IMR-90 (cell line): ENCODE measurements at regions not wholly inside any gene's neighbourhood (a gene's known extent, or its start where the extent isn't known, plus 50 kb on each side); places are given as distances from the start of the nearest gene placed in this dataset.

Experiments used
- ATAC-seq: fragments of 200-7000 bp; cut with Tn5 transposase; 2 replicates; pipeline ENCODE4 v1.9.1; 2020; ENCODE audit warnings: low read depth, mild to moderate bottlenecking, moderate library complexity
- BruUV-seq: library from RNA; stranded (reverse); fragments of 400-500 nt; replicated peaks from 2 replicates; lab custom pipeline; 2021; lab: Mats Ljungman, UMichigan
- CTCF ChIA-PET: fragments of 300-600 bp; formaldehyde crosslinking; extraction: SDS; loops from one replicate; lab custom pipeline; 2021; ENCODE audit warnings: antibody characterized with exemption; lab: Yijun Ruan, JAX
- POLR2A ChIA-PET: fragments of 300-600 bp; sonication (Branson Sonifier 250); formaldehyde crosslinking; loops from one replicate; lab custom pipeline; 2022; ENCODE audit warnings: antibody characterized with exemption; ENCODE audit not compliant: unreplicated experiment; lab: Charles Lee
- DNase-seq: peaks from one replicate; pipeline ENCODE4 v3.0.0; 2013
- H2AFZ ChIP-seq: replicated peaks from 2 replicates; pipeline ENCODE3; 2013; ENCODE audit warnings: low read length, mild to moderate bottlenecking; ENCODE audit not compliant: poor library complexity
- H2AK5ac ChIP-seq: 2 replicates; pipeline ENCODE4 v1.6.1; 2013; ENCODE audit warnings: low read depth, low read length, inconsistent platforms
- H2AK9ac ChIP-seq: replicated peaks from 2 replicates; pipeline ENCODE3; 2013; ENCODE audit warnings: mild to moderate bottlenecking, low read depth, low read length, moderate library complexity; ENCODE audit not compliant: poor library complexity
- H2BK120ac ChIP-seq: 2 replicates; pipeline ENCODE4 v1.6.1; 2013; ENCODE audit warnings: low read depth, low read length, inconsistent platforms
- H2BK15ac ChIP-seq: 3 replicates; pipeline ENCODE4 v1.6.1; 2013; ENCODE audit warnings: low read depth, low read length, inconsistent platforms
- H2BK20ac ChIP-seq: 2 replicates; pipeline ENCODE4 v1.6.1; 2013; ENCODE audit warnings: low read depth, mild to moderate bottlenecking, inconsistent platforms, low read length, moderate library complexity
- H2BK5ac ChIP-seq: 2 replicates; pipeline ENCODE4 v1.6.1; 2013; ENCODE audit warnings: mild to moderate bottlenecking, low read depth, low read length, inconsistent platforms; ENCODE audit not compliant: poor library complexity, severe bottlenecking
- H3K14ac ChIP-seq: replicated peaks from 2 replicates; pipeline ENCODE4 v1.6.1; 2013; ENCODE audit warnings: low read depth, low read length, inconsistent platforms
- H3K18ac ChIP-seq: 2 replicates; pipeline ENCODE4 v1.6.1; 2013; ENCODE audit warnings: low read depth, low read length, control low read depth
- H3K23ac ChIP-seq: 2 replicates; pipeline ENCODE4 v1.6.1; 2013; ENCODE audit warnings: low read depth, low read length, inconsistent platforms
- H3K27ac ChIP-seq: 2 replicates; pipeline ENCODE4 v1.5.1; 2013; ENCODE audit warnings: mild to moderate bottlenecking, control low read depth, low read length; ENCODE audit not compliant: insufficient read depth
- H3K27me3 ChIP-seq: 2 replicates; pipeline ENCODE4 v1.6.1; 2013; ENCODE audit warnings: low read length; ENCODE audit not compliant: control insufficient read depth, insufficient read depth
- H3K36me3 ChIP-seq: 2 replicates; pipeline ENCODE4 v1.6.1; 2013; ENCODE audit warnings: low read length, mixed read lengths; ENCODE audit not compliant: control insufficient read depth, insufficient read depth
- H3K4ac ChIP-seq: 2 replicates; pipeline ENCODE4 v1.6.1; 2013; ENCODE audit warnings: low read depth, low read length, inconsistent platforms
- H3K4me1 ChIP-seq: 2 replicates; pipeline ENCODE4 v1.6.1; 2013; ENCODE audit warnings: low read length, mixed read lengths; ENCODE audit not compliant: control insufficient read depth, insufficient read depth
- H3K4me2 ChIP-seq: 2 replicates; pipeline ENCODE4 v1.6.1; 2013; ENCODE audit warnings: low read depth, mild to moderate bottlenecking, control low read depth, low read length, moderate library complexity
- H3K4me3 ChIP-seq: 2 replicates; pipeline ENCODE4 v1.5.1; 2013; ENCODE audit warnings: low read depth, mild to moderate bottlenecking, control low read depth, low read length, moderate library complexity; ENCODE audit not compliant: insufficient read depth
- H3K56ac ChIP-seq: 2 replicates; pipeline ENCODE4 v1.6.1; 2013; ENCODE audit warnings: low read length, inconsistent platforms; ENCODE audit not compliant: insufficient read depth; ENCODE audit errors: extremely low read depth
- H3K79me1 ChIP-seq, 2 experiments: 2 replicates each; pipeline ENCODE4 v1.6.1; 2013; ENCODE audit warnings: low read length in 2 of 2, inconsistent platforms in 1 of 2, low read depth in 1 of 2
- H3K9ac ChIP-seq: 2 replicates; pipeline ENCODE4 v1.6.1; 2013; ENCODE audit warnings: low read depth, low read length, control low read depth
- H3K9me1 ChIP-seq: 2 replicates; pipeline ENCODE4 v1.6.1; 2013; ENCODE audit warnings: low read length, inconsistent platforms; ENCODE audit not compliant: insufficient read depth
- H3K9me3 ChIP-seq: 2 replicates; pipeline ENCODE4 v1.6.1; 2013; ENCODE audit warnings: low read length; ENCODE audit not compliant: control insufficient read depth, insufficient read depth
- H4K20me1 ChIP-seq: 2 replicates; pipeline ENCODE4 v1.6.1; 2013; ENCODE audit warnings: low read length, inconsistent platforms; ENCODE audit not compliant: insufficient read depth
- H4K5ac ChIP-seq: 2 replicates; pipeline ENCODE4 v1.6.1; 2013; ENCODE audit warnings: mild to moderate bottlenecking, low read depth, low read length, control low read depth
- H4K8ac ChIP-seq, 2 experiments: 2 replicates each; pipeline ENCODE4 v1.6.1; 2013; ENCODE audit warnings: low read depth in 2 of 2, low read length in 2 of 2, control low read depth in 1 of 2, inconsistent platforms in 1 of 2
- H4K91ac ChIP-seq: 2 replicates; pipeline ENCODE4 v1.6.1; 2013; ENCODE audit warnings: low read depth, low read length, inconsistent platforms; ENCODE audit not compliant: insufficient read depth
- BHLHE40 ChIP-seq: fragments of 150-350 bp; IDR thresholded peaks from 2 replicates; pipeline ENCODE4 v1.6.1; 2016; ENCODE audit warnings: mild to moderate bottlenecking, low read depth, low read length
- CEBPB ChIP-seq: IDR thresholded peaks from 2 replicates; pipeline ENCODE4 v1.6.1; 2012; ENCODE audit warnings: low read depth, low read length, improper control_type of control experiment
- CTCF ChIP-seq: conservative IDR thresholded peaks from 2 replicates; pipeline ENCODE4 v1.5.1; 2012; ENCODE audit warnings: mild to moderate bottlenecking, low read depth, low read length, improper control_type of control experiment
- ELK1 ChIP-seq: fragments of 150-350 bp; IDR thresholded peaks from 2 replicates; pipeline ENCODE4 v1.6.1; 2016; ENCODE audit warnings: low read depth, mild to moderate bottlenecking, low read length, moderate library complexity, borderline replicate concordance
- FOS ChIP-seq: fragments of 150-350 bp; IDR thresholded peaks from 2 replicates; pipeline ENCODE4 v1.6.1; 2016; ENCODE audit warnings: low read depth, low read length
- MAFK ChIP-seq: IDR thresholded peaks from 2 replicates; pipeline ENCODE4 v1.6.1; 2012; ENCODE audit warnings: low read depth, low read length, improper control_type of control experiment
- MAZ ChIP-seq: IDR thresholded peaks from 2 replicates; pipeline ENCODE4 v1.6.1; 2012; ENCODE audit warnings: low read depth, mild to moderate bottlenecking, low read length, improper control_type of control experiment, moderate library complexity, borderline replicate concordance
- MXI1 ChIP-seq: IDR thresholded peaks from 2 replicates; pipeline ENCODE4 v1.6.1; 2012; ENCODE audit warnings: low read depth, mild to moderate bottlenecking, low read length, moderate library complexity, borderline replicate concordance
- NFE2L2 ChIP-seq: fragments of 150-350 bp; IDR thresholded peaks from 2 replicates; pipeline ENCODE4 v1.6.1; 2016; ENCODE audit warnings: low read depth, mild to moderate bottlenecking, low read length
- POLR2A ChIP-seq: IDR thresholded peaks from 2 replicates; pipeline ENCODE4 v1.6.1; 2012; ENCODE audit warnings: mild to moderate bottlenecking, low read depth, low read length
- RAD21 ChIP-seq: IDR thresholded peaks from 2 replicates; pipeline ENCODE4 v1.6.1; 2012; ENCODE audit warnings: low read length, improper control_type of control experiment
- RCOR1 ChIP-seq: IDR thresholded peaks from 2 replicates; pipeline ENCODE4 v1.6.1; 2012; ENCODE audit warnings: mild to moderate bottlenecking, low read length, improper control_type of control experiment; ENCODE audit not compliant: insufficient replicate concordance
- RFX5 ChIP-seq: IDR thresholded peaks from 2 replicates; pipeline ENCODE4 v1.8.0; 2012; ENCODE audit warnings: low read depth, mild to moderate bottlenecking, low read length, moderate library complexity
- SMC3 ChIP-seq: fragments of 150-350 bp; IDR thresholded peaks from 2 replicates; pipeline ENCODE4 v1.6.1; 2016; ENCODE audit warnings: low read depth, mild to moderate bottlenecking, antibody characterized with exemption, low read length, moderate library complexity
- USF2 ChIP-seq: fragments of 150-350 bp; IDR thresholded peaks from 2 replicates; pipeline ENCODE4 v1.6.1; 2017; ENCODE audit warnings: mild to moderate bottlenecking, antibody characterized with exemption, low read length, low read depth
- WGBS, 2 experiments: methylation state at CpG; one replicate each; pipeline versions ENCODE4 v1.1.5 to v1.1.7; 2013; ENCODE audit warnings: missing lambda C conversion rate in 2 of 2; ENCODE audit not compliant: insufficient read length in 1 of 2; ENCODE audit errors: extremely low coverage in 2 of 2; 5-methylcytosine and 5-hydroxymethylcytosine counted together
- dilution Hi-C: fragments of 300-500 bp; cut with HindIII; formaldehyde crosslinking; loops from one replicate; pipeline ENCODE4 v1.14.3; 2018; ENCODE audit warnings: low sequenced_read_pairs; ENCODE audit not compliant: unreplicated experiment
- in situ Hi-C: fragments of 300-500 bp; cut with MboI; formaldehyde crosslinking; loops from 3 replicates; pipeline ENCODE4 v1.14.3; 2019; ENCODE audit warnings: low sequenced_read_pairs, inconsistent platforms, mixed read lengths
- intact Hi-C: fragments of 100-400 bp; cut with micrococcal nuclease; formaldehyde crosslinking; loops from 2 replicates; pipeline ENCODE4 v1.10.0; 2022

GRCh38 chr4:147057611-147058190, 112.0 kb upstream of the TTC29 start:
- H3K23ac ChIP-seq, result 0 out of 2 replicates have a peak overlapping the region, but pooled peaks have one; percentile 10
- ATAC-seq (peak; percentile 62), DNase-seq (peak; percentile 41)
- no peak overlapping the region for H2AK9ac ChIP-seq
- H3K4me1 ChIP-seq, result peaks cover 9% of the 10 kb centered on the region
- no peak overlapping the region for H2BK20ac ChIP-seq
- ChIA-PET CTCF (no interaction called here), POLR2A (no interaction called here)
- H3K79me1 ChIP-seq, result no peaks in the 10 kb centered on the region
- peak overlapping the region; percentile 4 to 92; a peak in 2 of 4 replicates for H4K8ac ChIP-seq
- in situ Hi-C loops (no loop called here), intact Hi-C loops (loop anchor here (2.0 kb wide), 1 partner anchor 39 kb away; no protein-coding TSS in a partner anchor), dilution Hi-C loops (no loop called here)
- H4K5ac ChIP-seq, result peak overlapping the region; percentile 67
- H2BK120ac ChIP-seq, result peak overlapping the region; percentile 68
- H2BK15ac ChIP-seq, result no peak overlapping the region
- H3K9ac ChIP-seq, result peak overlapping the region; percentile 63; the same call in 1 of the 2 replicates
- H4K20me1 ChIP-seq, result no peaks in the 10 kb centered on the region
- 0 out of 2 replicates have a peak, but pooled peaks cover 4% of the 10 kb centered on the region for H3K9me1 ChIP-seq
- H3K9me3 ChIP-seq, result no peaks in the 10 kb centered on the region
- no peaks in the 10 kb centered on the region for H3K27me3 ChIP-seq
- H3K14ac ChIP-seq, result no peak overlapping the region; the same call in 1 of the 2 replicates
- H3K56ac ChIP-seq, result no peak overlapping the region
- H3K4ac ChIP-seq, result no peak overlapping the region
- peak overlapping the region; percentile 99 for H3K4me2 ChIP-seq
- H3K18ac ChIP-seq, result peak overlapping the region; percentile 90
- BruUV-seq, result no TSS peak
- H3K4me3 ChIP-seq, result peak overlapping the region; percentile 48
- no CpG with 5 or more reads among the region's 7 CpGs for WGBS, 2 experiments
- peak overlapping the region; percentile 54; the same call in 1 of the 2 replicates for H3K27ac ChIP-seq
- H2AFZ ChIP-seq, result no peak overlapping the region
- no peaks in the 10 kb centered on the region for H3K36me3 ChIP-seq
- no peak overlapping the region for H4K91ac ChIP-seq
- no peak for TF ChIP-seq RFX5
- TF ChIP-seq MAFK, result no peak
- no peak for TF ChIP-seq POLR2A
- no peak for TF ChIP-seq NFE2L2
- TF ChIP-seq SMC3, result no peak
- no peak for TF ChIP-seq MXI1
- TF ChIP-seq MAZ, result no peak
- no peak for TF ChIP-seq RAD21
- TF ChIP-seq CEBPB, result no peak
- TF ChIP-seq RCOR1, result no peak
- TF ChIP-seq FOS, result no peak
- no peak for TF ChIP-seq CTCF
- TF ChIP-seq ELK1, result no peak
- TF ChIP-seq BHLHE40, result no peak
- TF ChIP-seq USF2, result no peak
- H2BK5ac ChIP-seq, result peak overlapping the region; percentile 79
- H2AK5ac ChIP-seq, result no peak overlapping the region
